Loucy (cell line): ENCODE measurements at regions not wholly inside any gene's neighbourhood (a gene's known extent, or its start where the extent isn't known, plus 50 kb on each side); places are given as distances from the start of the nearest gene placed in this dataset.

Experiments
- H2AFZ ChIP-seq: fragments of 200-600 bp; sonication (generic); 2 replicates; pipeline ENCODE4 v1.6.0; 2016; ENCODE audit warnings: antibody characterized with exemption, mild to moderate bottlenecking, low read length, moderate library complexity
- H3F3A ChIP-seq: fragments of 200-600 bp; 2 replicates; pipeline ENCODE4 v1.6.0; 2016; ENCODE audit warnings: antibody characterized with exemption, low read depth, mild to moderate bottlenecking
- H3K27me3 ChIP-seq: fragments of 200-600 bp; sonication (generic); 2 replicates; pipeline ENCODE4 v1.6.1; 2014; ENCODE audit warnings: low read length, mild to moderate bottlenecking; ENCODE audit not compliant: insufficient read depth, poor library complexity, severe bottlenecking
- H3K36me3 ChIP-seq: fragments of 200-600 bp; sonication (generic); 2 replicates; pipeline ENCODE4 v1.6.1; 2016; ENCODE audit warnings: low read length; ENCODE audit not compliant: insufficient read depth
- H3K4me1 ChIP-seq: fragments of 200-600 bp; sonication (generic); 2 replicates; pipeline ENCODE4 v1.5.1; 2014; ENCODE audit warnings: low read length, mild to moderate bottlenecking; ENCODE audit not compliant: insufficient read depth, poor library complexity, severe bottlenecking
- H3K4me2 ChIP-seq: fragments of 200-600 bp; sonication (generic); 2 replicates; pipeline ENCODE4 v1.6.0; 2014; ENCODE audit warnings: antibody characterized with exemption, low read length, low read depth, mild to moderate bottlenecking; ENCODE audit not compliant: poor library complexity, severe bottlenecking
- H3K4me3 ChIP-seq: fragments of 200-600 bp; sonication (generic); 2 replicates; pipeline ENCODE4 v1.5.1; 2014; ENCODE audit warnings: low read length, mild to moderate bottlenecking, mixed read lengths; ENCODE audit not compliant: poor library complexity, severe bottlenecking
- H3K79me2 ChIP-seq: fragments of 200-600 bp; sonication (generic); 2 replicates; pipeline ENCODE4 v1.6.1; 2014; ENCODE audit warnings: low read length; ENCODE audit not compliant: insufficient read depth
- H3K9ac ChIP-seq: fragments of 200-600 bp; sonication (generic); 2 replicates; pipeline ENCODE4 v1.6.0; 2014; ENCODE audit warnings: mild to moderate bottlenecking, low read depth, low read length, moderate library complexity; ENCODE audit not compliant: poor library complexity, severe bottlenecking
- H3K9me2 ChIP-seq: fragments of 200-600 bp; sonication (generic); replicated peaks from 2 replicates; pipeline ENCODE4 v1.6.1; 2016; ENCODE audit warnings: low read depth, low read length, mixed read lengths
- H3K9me3 ChIP-seq: fragments of 200-600 bp; sonication (generic); 2 replicates; pipeline ENCODE4 v1.6.1; 2014; ENCODE audit warnings: mild to moderate bottlenecking, antibody characterized with exemption, low read length, low read depth; ENCODE audit not compliant: insufficient read depth
- H4K20me1 ChIP-seq: fragments of 200-600 bp; sonication (generic); 2 replicates; pipeline ENCODE4 v1.6.0; 2014; ENCODE audit warnings: antibody characterized with exemption, low read length, mild to moderate bottlenecking; ENCODE audit not compliant: insufficient read depth, poor library complexity, severe bottlenecking
- CTCF ChIP-seq: fragments of 200-600 bp; sonication (generic); conservative IDR thresholded peaks from 2 replicates; pipeline ENCODE4 v1.5.1; 2014; ENCODE audit warnings: mild to moderate bottlenecking, antibody characterized with exemption, low read length
- EZH2phosphoT487 ChIP-seq: fragments of 200-600 bp; IDR thresholded peaks from 2 replicates; pipeline ENCODE4 v1.6.1; 2018; ENCODE audit warnings: antibody characterized with exemption, mild to moderate bottlenecking, moderate library complexity, borderline replicate concordance

DNA sequence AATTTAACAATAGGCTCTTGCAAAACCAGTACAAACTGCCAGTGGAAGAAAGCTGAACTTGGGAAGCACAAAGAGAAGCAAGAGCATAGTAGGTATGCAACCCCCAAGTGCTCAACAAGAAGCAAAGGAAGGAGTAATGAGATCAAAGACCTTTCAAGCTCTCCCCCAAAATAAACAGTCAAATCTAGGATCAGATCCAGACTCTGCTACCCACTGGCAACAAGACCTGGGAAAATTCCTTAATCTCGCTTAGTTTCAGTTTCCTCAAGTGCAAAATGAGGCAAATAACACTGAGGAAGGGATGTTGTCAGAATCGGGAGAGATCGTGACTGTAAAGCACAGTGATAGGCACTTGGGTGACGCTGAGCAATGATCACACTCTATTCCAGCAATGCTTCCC, 329.2 kb downstream of the TNS1 start:
- TF ChIP-seq CTCF: no peak
- TF ChIP-seq EZH2phosphoT487: no peak
- no peak overlapping the region for H3K4me2 ChIP-seq
- H3K36me3 ChIP-seq: no peaks in the 10 kb centered on the region
- H2AFZ ChIP-seq: no peak overlapping the region
- no peaks in the 10 kb centered on the region for H4K20me1 ChIP-seq
- H3K79me2 ChIP-seq: no peaks in the 10 kb centered on the region
- no peaks in the 10 kb centered on the region for H3F3A ChIP-seq
- no peaks in the 10 kb centered on the region for H3K9me2 ChIP-seq
- H3K4me1 ChIP-seq: no peaks in the 10 kb centered on the region
- H3K9me3 ChIP-seq: no peaks in the 10 kb centered on the region
- no peak overlapping the region for H3K4me3 ChIP-seq
- no peak overlapping the region for H3K9ac ChIP-seq
- H3K27me3 ChIP-seq: peaks cover 3% of the 10 kb centered on the region

- no peak overlapping the region for H3K4me3 ChIP-seq
- no peaks in the 10 kb centered on the region for H4K20me1 ChIP-seq
- H3K79me2 ChIP-seq: no peaks in the 10 kb centered on the region
- no peak for TF ChIP-seq CTCF
- no peak for TF ChIP-seq EZH2phosphoT487
- no peaks in the 10 kb centered on the region for H3K4me1 ChIP-seq
- no peak overlapping the region for H2AFZ ChIP-seq
- H3K4me2 ChIP-seq: no peak overlapping the region
- H3K9me2 ChIP-seq: no peaks in the 10 kb centered on the region
- H3K27me3 ChIP-seq: peaks cover 7% of the 10 kb centered on the region
- no peaks in the 10 kb centered on the region for H3K36me3 ChIP-seq
- H3K9me3 ChIP-seq: no peaks in the 10 kb centered on the region
- H3K9ac ChIP-seq: no peak overlapping the region
- no peaks in the 10 kb centered on the region for H3F3A ChIP-seq
These were observed 330.3 kb downstream of the TNS1 start for GRCh38 chr2:217672472-217672871.

DNA sequence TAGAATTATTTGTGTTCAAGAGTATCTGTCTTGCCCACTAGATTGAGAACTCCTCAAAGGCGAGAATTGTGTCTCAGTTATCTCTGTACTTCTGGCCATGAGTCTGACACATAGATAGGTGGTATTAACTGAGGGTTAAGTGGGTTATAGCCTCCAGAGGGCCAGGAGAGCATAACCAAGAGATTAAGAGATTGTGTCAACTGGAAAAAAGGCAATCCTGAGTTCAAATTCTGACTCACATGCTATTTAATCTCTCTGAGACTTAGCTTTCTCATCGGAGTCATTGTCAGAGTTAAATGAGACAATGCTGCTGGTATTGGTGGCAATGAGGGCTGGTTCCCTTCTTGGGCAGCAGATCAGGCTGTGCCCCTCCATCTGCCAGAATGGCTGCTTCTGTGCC, 330.9 kb downstream of the TNS1 start:
- no peak overlapping the region for H3K4me2 ChIP-seq
- no peaks in the 10 kb centered on the region for H3K79me2 ChIP-seq
- H3K27me3 ChIP-seq: peaks cover 7% of the 10 kb centered on the region
- H3K9me3 ChIP-seq: no peaks in the 10 kb centered on the region
- no peak overlapping the region for H3K4me3 ChIP-seq
- no peaks in the 10 kb centered on the region for H3K36me3 ChIP-seq
- H3F3A ChIP-seq: no peaks in the 10 kb centered on the region
- H2AFZ ChIP-seq: no peak overlapping the region
- TF ChIP-seq CTCF (no peak), EZH2phosphoT487 (no peak)
- H3K9me2 ChIP-seq: no peaks in the 10 kb centered on the region
- H3K9ac ChIP-seq: no peak overlapping the region
- no peaks in the 10 kb centered on the region for H4K20me1 ChIP-seq
- H3K4me1 ChIP-seq: no peaks in the 10 kb centered on the region
